Activated naive CD8-positive, alpha-beta T cell treated with anti-CD3 and anti-CD28 coated beads, Interleukin-2, amount 50 U/mL, for 24 hours (primary cell): ENCODE measurements at regions not wholly inside any gene's neighbourhood (a gene's known extent, or its start where the extent isn't known, plus 50 kb on each side); places are given as distances from the start of the nearest gene placed in this dataset.

Experiments
- ATAC-seq: fragments of 150-1000 bp; cut with Tn5 transposase; one replicate; pipeline ENCODE4 v1.10.0; 2021
- DNase-seq: peaks from one replicate; pipeline ENCODE4 v3.0.0; 2021
- H3K27ac Mint-ChIP-seq: one replicate; pipeline ENCODE4 v1.8.0; 2021; ENCODE audit warnings: mild to moderate bottlenecking, mixed read lengths
- H3K27me3 Mint-ChIP-seq: one replicate; pipeline ENCODE4 v1.8.0; 2021; ENCODE audit warnings: mixed read lengths
- H3K36me3 Mint-ChIP-seq: one replicate; pipeline ENCODE4 v1.8.0; 2021; ENCODE audit warnings: low read depth, mixed read lengths
- H3K4me1 Mint-ChIP-seq: one replicate; pipeline ENCODE4 v1.8.0; 2021; ENCODE audit warnings: mixed read lengths
- H3K4me3 Mint-ChIP-seq: one replicate; pipeline ENCODE4 v1.8.0; 2021; ENCODE audit warnings: mild to moderate bottlenecking, moderate library complexity, mixed read lengths
- H3K9me3 Mint-ChIP-seq: one replicate; pipeline ENCODE4 v1.8.0; 2021; ENCODE audit warnings: mixed read lengths

DNA sequence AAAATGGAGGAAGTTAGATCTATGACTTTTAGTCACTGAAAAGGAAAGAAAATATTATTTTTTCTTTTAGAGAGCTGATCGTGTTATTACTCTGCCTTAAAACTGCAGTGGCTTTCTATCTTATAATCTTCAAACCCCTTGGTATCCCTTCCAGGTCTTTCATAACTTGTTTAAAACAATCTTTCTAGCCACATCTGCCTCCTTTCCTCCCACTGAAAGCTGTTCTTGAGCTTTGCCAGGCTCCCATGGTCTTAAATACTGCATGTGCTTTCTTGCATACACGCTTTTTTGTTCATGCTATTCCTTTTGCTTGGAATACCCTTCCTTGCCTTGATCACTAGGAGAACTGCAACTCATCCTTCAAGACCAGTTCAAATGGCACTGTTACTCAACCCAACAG is 65.9 kb upstream of the GADD45A start:
- no peaks in the 10 kb centered on the region for H3K9me3 Mint-ChIP-seq
- H3K27me3 Mint-ChIP-seq, result peaks cover 7% of the 10 kb centered on the region
- H3K4me1 Mint-ChIP-seq, result no peaks in the 10 kb centered on the region

GRCh38 chr1:67623906-67624305 is 61.1 kb upstream of the GADD45A start:
- Mint-ChIP-seq H3K4me1 (peaks cover 2% of the 10 kb centered on the region), H3K36me3 (no peaks in the 10 kb centered on the region), H3K27ac (no peak overlapping the region), H3K4me3 (no peak overlapping the region), H3K9me3 (no peaks in the 10 kb centered on the region), H3K27me3 (peaks cover 8% of the 10 kb centered on the region)
- ATAC-seq (no peak), DNase-seq (no peak)

More for the DNA sequence above, 65.9 kb upstream of the GADD45A start:
- no peak for DNase-seq
- Mint-ChIP-seq H3K27ac (no peak overlapping the region), H3K4me3 (no peak overlapping the region), H3K36me3 (no peaks in the 10 kb centered on the region)
- ATAC-seq, result no peak

DNA sequence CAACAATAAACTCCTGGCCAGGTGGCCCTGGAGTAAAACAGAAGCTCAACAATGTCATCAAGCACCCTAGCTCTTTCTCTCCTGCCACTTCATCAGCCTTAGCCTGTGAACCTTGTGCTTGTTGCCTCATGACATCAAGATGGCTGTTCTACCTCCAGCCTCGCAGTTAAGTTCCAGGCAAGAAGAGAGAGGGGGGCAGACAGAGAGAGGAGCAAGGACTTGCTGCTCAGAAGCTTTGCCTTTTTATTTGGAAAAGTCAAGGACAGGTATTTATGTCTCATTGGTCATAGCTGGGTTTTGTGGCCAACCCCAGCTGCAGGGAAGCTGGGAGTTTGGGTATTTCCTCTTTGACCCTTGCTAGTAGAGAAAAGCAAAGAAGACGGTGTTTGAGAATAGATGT is 60.3 kb upstream of the GADD45A start:
- Mint-ChIP-seq H3K27me3 (peaks cover 8% of the 10 kb centered on the region), H3K4me1 (peaks cover 2% of the 10 kb centered on the region), H3K27ac (no peak overlapping the region), H3K9me3 (no peaks in the 10 kb centered on the region), H3K4me3 (no peak overlapping the region), H3K36me3 (no peaks in the 10 kb centered on the region)
- DNase-seq, result no peak
- ATAC-seq, result no peak

- Mint-ChIP-seq H3K4me1 (peaks cover 2% of the 10 kb centered on the region), H3K27me3 (peaks cover 8% of the 10 kb centered on the region), H3K27ac (no peak overlapping the region), H3K4me3 (no peak overlapping the region), H3K9me3 (no peaks in the 10 kb centered on the region), H3K36me3 (no peaks in the 10 kb centered on the region)
- ATAC-seq (no peak), DNase-seq (no peak)
These were observed 58.7 kb upstream of the GADD45A start for GRCh38 chr1:67626090-67626860.

DNA sequence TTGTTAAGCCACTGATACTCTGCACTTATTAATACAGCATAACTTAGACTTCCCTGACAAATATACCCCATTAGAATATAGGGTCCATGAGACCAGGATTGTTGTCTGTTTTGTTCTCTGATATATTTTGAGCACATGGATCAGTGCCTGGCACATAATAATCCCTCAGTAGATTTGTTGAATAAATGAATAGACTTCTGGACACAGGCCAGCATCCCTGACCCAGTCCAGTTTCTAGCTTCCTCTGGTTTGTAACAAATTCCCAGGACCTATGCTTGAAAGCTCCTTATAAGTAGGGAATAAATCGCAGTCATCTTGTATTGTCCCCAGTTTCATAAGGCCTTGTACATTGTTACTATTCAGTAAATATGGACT is 58.2 kb upstream of the GADD45A start:
- no peak overlapping the region for H3K27ac Mint-ChIP-seq
- DNase-seq, result no peak
- H3K4me1 Mint-ChIP-seq, result peaks cover 2% of the 10 kb centered on the region
- H3K27me3 Mint-ChIP-seq, result peaks cover 6% of the 10 kb centered on the region
- H3K4me3 Mint-ChIP-seq, result no peak overlapping the region
- ATAC-seq, result no peak
- no peaks in the 10 kb centered on the region for H3K9me3 Mint-ChIP-seq
- H3K36me3 Mint-ChIP-seq, result no peaks in the 10 kb centered on the region

GRCh38 chr1:67627336-67627735 is 57.7 kb upstream of the GADD45A start:
- H3K27ac Mint-ChIP-seq, result no peak overlapping the region
- no peaks in the 10 kb centered on the region for H3K36me3 Mint-ChIP-seq
- DNase-seq (no peak), ATAC-seq (no peak)
- no peak overlapping the region for H3K4me3 Mint-ChIP-seq
- H3K27me3 Mint-ChIP-seq, result peaks cover 2% of the 10 kb centered on the region
- H3K4me1 Mint-ChIP-seq, result peaks cover 2% of the 10 kb centered on the region
- H3K9me3 Mint-ChIP-seq, result no peaks in the 10 kb centered on the region

DNA sequence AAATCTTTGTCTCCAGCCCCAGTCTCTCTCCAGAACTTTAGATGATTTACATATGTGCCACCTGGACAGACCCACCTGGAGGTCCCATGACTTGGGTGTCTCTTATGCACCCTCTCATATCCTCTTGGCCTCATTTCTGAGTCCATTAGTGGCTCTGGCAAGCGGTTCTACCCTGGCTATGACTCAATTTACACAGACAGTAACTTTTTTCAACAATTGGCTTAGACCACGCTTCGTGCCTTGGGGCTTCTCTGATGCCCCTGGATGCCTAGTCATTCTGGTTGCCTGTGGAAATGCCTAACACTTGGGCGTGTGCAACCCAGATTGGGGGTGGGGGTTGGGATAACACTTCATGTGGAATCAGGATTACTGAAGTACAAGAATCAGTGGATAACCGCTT is 57.1 kb upstream of the GADD45A start:
- H3K4me1 Mint-ChIP-seq, result peaks cover 2% of the 10 kb centered on the region
- no peak for DNase-seq
- ATAC-seq, result no peak
- H3K9me3 Mint-ChIP-seq, result no peaks in the 10 kb centered on the region
- no peak overlapping the region for H3K4me3 Mint-ChIP-seq
- H3K27me3 Mint-ChIP-seq, result peaks cover 2% of the 10 kb centered on the region
- no peaks in the 10 kb centered on the region for H3K36me3 Mint-ChIP-seq
- H3K27ac Mint-ChIP-seq, result no peak overlapping the region

- Mint-ChIP-seq H3K4me3 (no peak overlapping the region), H3K27ac (no peak overlapping the region), H3K36me3 (no peaks in the 10 kb centered on the region), H3K4me1 (peaks cover 2% of the 10 kb centered on the region), H3K9me3 (no peaks in the 10 kb centered on the region), H3K27me3 (peaks cover 2% of the 10 kb centered on the region)
- DNase-seq (no peak), ATAC-seq (no peak)
These were observed 55.5 kb upstream of the GADD45A start for GRCh38 chr1:67629370-67630075.

- no peak for ATAC-seq
- no peak overlapping the region for H3K27ac Mint-ChIP-seq
- no peak overlapping the region for H3K4me3 Mint-ChIP-seq
- H3K9me3 Mint-ChIP-seq, result no peaks in the 10 kb centered on the region
- H3K36me3 Mint-ChIP-seq, result no peaks in the 10 kb centered on the region
- DNase-seq, result no peak
- H3K4me1 Mint-ChIP-seq, result peaks cover 7% of the 10 kb centered on the region
- H3K27me3 Mint-ChIP-seq, result peaks cover 2% of the 10 kb centered on the region
These were observed 54.5 kb upstream of the GADD45A start for GRCh38 chr1:67630438-67631045.

- Mint-ChIP-seq H3K4me1 (peaks cover 11% of the 10 kb centered on the region), H3K9me3 (no peaks in the 10 kb centered on the region), H3K27me3 (peaks cover under 1% of the 10 kb centered on the region)
These were observed 52.6 kb upstream of the GADD45A start for GRCh38 chr1:67632356-67632755.

DNA sequence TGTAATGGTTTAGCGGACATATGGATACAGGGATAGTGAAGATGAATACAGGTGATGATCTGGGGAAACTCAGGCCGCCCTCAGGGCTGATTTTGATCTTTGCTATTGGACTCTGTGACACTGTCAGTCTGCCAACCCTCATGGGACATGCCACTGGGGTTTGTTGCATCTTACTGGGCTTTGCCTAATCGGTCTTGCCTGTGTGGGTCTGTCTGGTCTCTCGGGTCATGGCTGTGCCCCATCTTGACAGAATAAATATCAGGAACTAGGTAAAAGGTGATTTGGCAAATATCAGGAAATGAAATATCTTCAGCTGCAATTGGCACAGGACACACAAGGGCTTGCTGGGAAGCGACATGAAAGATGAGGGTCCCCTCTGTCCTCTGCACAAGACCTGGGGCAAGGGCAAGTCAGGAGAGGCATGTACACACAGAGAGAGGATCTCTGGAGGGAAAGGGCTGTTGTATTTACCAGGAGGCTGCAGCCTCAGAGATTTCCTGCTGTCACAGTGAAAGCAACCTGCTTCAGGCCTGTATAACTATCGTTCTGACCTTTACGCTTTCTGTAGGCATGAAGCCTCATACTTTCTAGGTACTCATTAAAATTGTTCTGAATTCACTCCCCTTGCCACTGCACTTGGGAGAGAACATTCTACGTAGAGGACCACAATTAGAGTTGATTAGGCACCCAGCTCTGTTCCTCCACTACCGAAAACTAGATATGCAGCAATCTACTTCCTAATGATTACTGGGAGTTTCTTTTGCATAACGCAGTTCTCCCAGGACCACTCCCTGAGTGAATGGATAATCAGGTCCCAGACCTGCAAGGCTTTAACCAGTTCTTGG is 52.0 kb upstream of the GADD45A start:
- peaks cover 11% of the 10 kb centered on the region for H3K4me1 Mint-ChIP-seq
- H3K27me3 Mint-ChIP-seq, result no peaks in the 10 kb centered on the region
- no peaks in the 10 kb centered on the region for H3K9me3 Mint-ChIP-seq
- no peak for DNase-seq
- no peak for ATAC-seq
- no peaks in the 10 kb centered on the region for H3K36me3 Mint-ChIP-seq
- H3K27ac Mint-ChIP-seq, result no peak overlapping the region
- no peak overlapping the region for H3K4me3 Mint-ChIP-seq

More at GRCh38 chr1:67632356-67632755, 52.6 kb upstream of the GADD45A start:
- Mint-ChIP-seq H3K4me3 (no peak overlapping the region), H3K36me3 (no peaks in the 10 kb centered on the region), H3K27ac (no peak overlapping the region)
- DNase-seq, result no peak
- ATAC-seq, result no peak

GRCh38 chr1:67634396-67634935 is 50.5 kb upstream of the GADD45A start:
- H3K27ac Mint-ChIP-seq, result no peak overlapping the region
- peaks cover 11% of the 10 kb centered on the region for H3K4me1 Mint-ChIP-seq
- no peaks in the 10 kb centered on the region for H3K36me3 Mint-ChIP-seq
- DNase-seq (no peak), ATAC-seq (no peak)
- no peak overlapping the region for H3K4me3 Mint-ChIP-seq
- H3K9me3 Mint-ChIP-seq, result no peaks in the 10 kb centered on the region
- no peaks in the 10 kb centered on the region for H3K27me3 Mint-ChIP-seq

- DNase-seq (no peak), ATAC-seq (no peak)
- no peaks in the 10 kb centered on the region for H3K27me3 Mint-ChIP-seq
- no peaks in the 10 kb centered on the region for H3K36me3 Mint-ChIP-seq
- no peaks in the 10 kb centered on the region for H3K9me3 Mint-ChIP-seq
- H3K27ac Mint-ChIP-seq, result no peak overlapping the region
- peaks cover 11% of the 10 kb centered on the region for H3K4me1 Mint-ChIP-seq
- H3K4me3 Mint-ChIP-seq, result no peak overlapping the region
These were observed 49.8 kb upstream of the GADD45A start for GRCh38 chr1:67635055-67635809.
